ENCODE measurements at regions not wholly inside any gene's neighbourhood (a gene's known extent, or its start where the extent isn't known, plus 50 kb on each side); places are given as distances from the start of the nearest gene placed in this dataset.

- H3K9ac ChIP-seq (ENCODE audit: low read depth, low read length), result no peak overlapping the region
- TF ChIP-seq MAFK (IDR thresholded peaks at IDR 0.05; ENCODE audit: low read depth, low read length) (no peak), NFE2L2 (IDR thresholded peaks at IDR 0.05; ENCODE audit: low read depth, low read length) (no peak), POLR2A (IDR thresholded peaks at IDR 0.05; ENCODE audit: low read depth, low read length) (no peak), RAD21 (IDR thresholded peaks at IDR 0.05; ENCODE audit: low read length) (no peak), RCOR1 (IDR thresholded peaks at IDR 0.05; ENCODE audit: insufficient replicate concordance, low read length) (no peak), SMC3 (IDR thresholded peaks at IDR 0.05; ENCODE audit: low read depth, low read length) (no peak), MAZ (IDR thresholded peaks at IDR 0.05; ENCODE audit: borderline replicate concordance, low read depth, low read length) (no peak), BHLHE40 (IDR thresholded peaks at IDR 0.05; ENCODE audit: low read depth, low read length) (no peak), RFX5 (IDR thresholded peaks at IDR 0.05; ENCODE audit: low read depth, low read length) (no peak), CTCF (conservative IDR thresholded peaks at IDR 0.05; ENCODE audit: low read depth, low read length) (no peak), ELK1 (IDR thresholded peaks at IDR 0.05; ENCODE audit: borderline replicate concordance, low read depth, low read length) (no peak)
- H2BK5ac ChIP-seq (ENCODE audit: low read depth, low read length, poor library complexity, severe bottlenecking), result no peak overlapping the region
- no peak overlapping the region for H3K23ac ChIP-seq (ENCODE audit: low read depth, low read length)
- no peaks in the 10 kb centered on the region for H4K20me1 ChIP-seq (ENCODE audit: insufficient read depth, low read length)
- H3K9me3 ChIP-seq (ENCODE audit: control insufficient read depth, insufficient read depth, low read length), result no peaks in the 10 kb centered on the region
- H2AK5ac ChIP-seq (ENCODE audit: low read depth, low read length), result no peak overlapping the region
- POLR2A ChIA-PET (ENCODE audit: unreplicated experiment), result no interaction called here
- H3K14ac ChIP-seq (replicated peaks; ENCODE audit: low read depth, low read length), result no peak overlapping the region
- H3K4me2 ChIP-seq (ENCODE audit: low read depth, low read length), result no peak overlapping the region
- CTCF ChIA-PET, result no interaction called here
- H3K56ac ChIP-seq (ENCODE audit: extremely low read depth, insufficient read depth, low read length), result no peak overlapping the region
- H3K27ac ChIP-seq (ENCODE audit: insufficient read depth, low read length), result no peak overlapping the region
- no peak overlapping the region for H2AFZ ChIP-seq (replicated peaks; ENCODE audit: low read length, poor library complexity)
- no peak overlapping the region for H3K4me3 ChIP-seq (ENCODE audit: insufficient read depth, low read depth, low read length)
- no peak overlapping the region for H2BK20ac ChIP-seq (ENCODE audit: low read depth, low read length)
- no peak overlapping the region for H3K4ac ChIP-seq (ENCODE audit: low read depth, low read length)
- no peak overlapping the region for H2AK9ac ChIP-seq (replicated peaks; ENCODE audit: low read depth, low read length, poor library complexity)
- no TSS peak for BruUV-seq (replicated peaks)
- dilution Hi-C loops (cut with HindIII; ENCODE audit: low sequenced_read_pairs, unreplicated experiment), result no loop called here
- no peaks in the 10 kb centered on the region for H3K4me1 ChIP-seq (ENCODE audit: control insufficient read depth, insufficient read depth, low read length)
- intact Hi-C loops (cut with micrococcal nuclease), result no loop called here
- H2BK120ac ChIP-seq (ENCODE audit: low read depth, low read length), result no peak overlapping the region
- no peak overlapping the region for H4K8ac ChIP-seq (ENCODE audit: low read depth in 2 of 2, low read length in 2 of 2)
- H3K36me3 ChIP-seq (ENCODE audit: control insufficient read depth, insufficient read depth, low read length), result no peaks in the 10 kb centered on the region
- no peaks in the 10 kb centered on the region for H3K79me1 ChIP-seq (ENCODE audit: low read depth in 1 of 2, low read length in 2 of 2)
- H4K91ac ChIP-seq (ENCODE audit: insufficient read depth, low read depth, low read length), result no peak overlapping the region
- H3K18ac ChIP-seq (ENCODE audit: low read depth, low read length), result no peak overlapping the region
- in situ Hi-C loops (cut with MboI; ENCODE audit: low sequenced_read_pairs), result no loop called here
- 90% methylated on average over 4 of the region's 4 CpGs; no CpG with 5 or more reads in 1 of the 2 experiments for WGBS, 2 experiments (ENCODE audit: extremely low coverage in 2 of 2, insufficient read length in 1 of 2)
- ATAC-seq (ENCODE audit: low read depth) (no peak), DNase-seq (no peak)
- no peaks in the 10 kb centered on the region for H3K9me1 ChIP-seq (ENCODE audit: insufficient read depth, low read length)
- H3K27me3 ChIP-seq (ENCODE audit: control insufficient read depth, insufficient read depth, low read length), result no peaks in the 10 kb centered on the region
- H4K5ac ChIP-seq (ENCODE audit: low read depth, low read length), result no peak overlapping the region
- H2BK15ac ChIP-seq (ENCODE audit: low read depth, low read length), result no peak overlapping the region
These were observed 1364.3 kb downstream of the EFNA5 start for GRCh38 chr5:106306313-106307028.

Measured in IMR-90 (cell line).